ENCODE measurements at regions not wholly inside any gene's neighbourhood (a gene's known extent, or its start where the extent isn't known, plus 50 kb on each side); places are given as distances from the start of the nearest gene placed in this dataset.

DNA sequence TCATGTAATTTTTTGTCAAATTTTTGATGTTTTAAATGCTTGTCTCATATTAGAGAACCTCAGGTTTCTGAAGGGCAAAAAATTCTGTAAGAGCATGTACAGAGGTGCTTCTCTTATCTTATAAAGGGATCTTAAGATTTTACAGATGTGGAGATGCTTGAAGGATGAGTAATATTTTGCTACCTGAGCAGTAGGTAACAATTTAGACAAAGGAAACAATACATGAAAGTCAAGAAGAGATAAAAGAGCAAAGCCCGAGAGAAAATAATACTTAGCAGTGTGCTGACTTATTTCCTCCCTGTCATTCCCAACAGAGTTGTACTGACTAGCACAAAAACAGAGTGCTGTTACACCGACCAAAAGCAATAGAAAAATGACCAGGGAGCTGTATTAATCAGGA lies 98.1 kb upstream of the PTPRR start:
- TF ChIP-seq CSDC2 (CRISPR knock-in tag; IDR thresholded peaks at IDR 0.05) (no peak), SNAI2 (CRISPR knock-in tag; IDR thresholded peaks at IDR 0.05) (no peak), ZFP3 (CRISPR knock-in tag; IDR thresholded peaks at IDR 0.05) (no peak), ESRRG (CRISPR knock-in tag; IDR thresholded peaks at IDR 0.05) (no peak)
- TF ChIP-seq, protein P1, sequence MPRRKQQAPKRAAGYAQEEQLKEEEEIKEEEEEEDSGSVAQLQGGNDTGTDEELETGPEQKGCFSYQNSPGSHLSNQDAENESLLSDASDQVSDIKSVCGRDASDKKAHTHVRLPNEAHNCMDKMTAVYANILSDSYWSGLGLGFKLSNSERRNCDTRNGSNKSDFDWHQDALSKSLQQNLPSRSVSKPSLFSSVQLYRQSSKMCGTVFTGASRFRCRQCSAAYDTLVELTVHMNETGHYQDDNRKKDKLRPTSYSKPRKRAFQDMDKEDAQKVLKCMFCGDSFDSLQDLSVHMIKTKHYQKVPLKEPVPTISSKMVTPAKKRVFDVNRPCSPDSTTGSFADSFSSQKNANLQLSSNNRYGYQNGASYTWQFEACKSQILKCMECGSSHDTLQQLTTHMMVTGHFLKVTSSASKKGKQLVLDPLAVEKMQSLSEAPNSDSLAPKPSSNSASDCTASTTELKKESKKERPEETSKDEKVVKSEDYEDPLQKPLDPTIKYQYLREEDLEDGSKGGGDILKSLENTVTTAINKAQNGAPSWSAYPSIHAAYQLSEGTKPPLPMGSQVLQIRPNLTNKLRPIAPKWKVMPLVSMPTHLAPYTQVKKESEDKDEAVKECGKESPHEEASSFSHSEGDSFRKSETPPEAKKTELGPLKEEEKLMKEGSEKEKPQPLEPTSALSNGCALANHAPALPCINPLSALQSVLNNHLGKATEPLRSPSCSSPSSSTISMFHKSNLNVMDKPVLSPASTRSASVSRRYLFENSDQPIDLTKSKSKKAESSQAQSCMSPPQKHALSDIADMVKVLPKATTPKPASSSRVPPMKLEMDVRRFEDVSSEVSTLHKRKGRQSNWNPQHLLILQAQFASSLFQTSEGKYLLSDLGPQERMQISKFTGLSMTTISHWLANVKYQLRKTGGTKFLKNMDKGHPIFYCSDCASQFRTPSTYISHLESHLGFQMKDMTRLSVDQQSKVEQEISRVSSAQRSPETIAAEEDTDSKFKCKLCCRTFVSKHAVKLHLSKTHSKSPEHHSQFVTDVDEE (CRISPR knock-in tag; IDR thresholded peaks at IDR 0.05) = no peak
- TF ChIP-seq, protein P2, sequence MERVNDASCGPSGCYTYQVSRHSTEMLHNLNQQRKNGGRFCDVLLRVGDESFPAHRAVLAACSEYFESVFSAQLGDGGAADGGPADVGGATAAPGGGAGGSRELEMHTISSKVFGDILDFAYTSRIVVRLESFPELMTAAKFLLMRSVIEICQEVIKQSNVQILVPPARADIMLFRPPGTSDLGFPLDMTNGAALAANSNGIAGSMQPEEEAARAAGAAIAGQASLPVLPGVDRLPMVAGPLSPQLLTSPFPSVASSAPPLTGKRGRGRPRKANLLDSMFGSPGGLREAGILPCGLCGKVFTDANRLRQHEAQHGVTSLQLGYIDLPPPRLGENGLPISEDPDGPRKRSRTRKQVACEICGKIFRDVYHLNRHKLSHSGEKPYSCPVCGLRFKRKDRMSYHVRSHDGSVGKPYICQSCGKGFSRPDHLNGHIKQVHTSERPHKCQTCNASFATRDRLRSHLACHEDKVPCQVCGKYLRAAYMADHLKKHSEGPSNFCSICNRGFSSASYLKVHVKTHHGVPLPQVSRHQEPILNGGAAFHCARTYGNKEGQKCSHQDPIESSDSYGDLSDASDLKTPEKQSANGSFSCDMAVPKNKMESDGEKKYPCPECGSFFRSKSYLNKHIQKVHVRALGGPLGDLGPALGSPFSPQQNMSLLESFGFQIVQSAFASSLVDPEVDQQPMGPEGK (CRISPR knock-in tag; IDR thresholded peaks at IDR 0.05; ENCODE audit: borderline replicate concordance) = no peak
- TF ChIP-seq, protein P3, sequence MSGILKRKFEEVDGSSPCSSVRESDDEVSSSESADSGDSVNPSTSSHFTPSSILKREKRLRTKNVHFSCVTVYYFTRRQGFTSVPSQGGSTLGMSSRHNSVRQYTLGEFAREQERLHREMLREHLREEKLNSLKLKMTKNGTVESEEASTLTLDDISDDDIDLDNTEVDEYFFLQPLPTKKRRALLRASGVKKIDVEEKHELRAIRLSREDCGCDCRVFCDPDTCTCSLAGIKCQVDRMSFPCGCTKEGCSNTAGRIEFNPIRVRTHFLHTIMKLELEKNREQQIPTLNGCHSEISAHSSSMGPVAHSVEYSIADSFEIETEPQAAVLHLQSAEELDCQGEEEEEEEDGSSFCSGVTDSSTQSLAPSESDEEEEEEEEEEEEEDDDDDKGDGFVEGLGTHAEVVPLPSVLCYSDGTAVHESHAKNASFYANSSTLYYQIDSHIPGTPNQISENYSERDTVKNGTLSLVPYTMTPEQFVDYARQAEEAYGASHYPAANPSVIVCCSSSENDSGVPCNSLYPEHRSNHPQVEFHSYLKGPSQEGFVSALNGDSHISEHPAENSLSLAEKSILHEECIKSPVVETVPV (CRISPR knock-in tag; IDR thresholded peaks at IDR 0.05) = no peak
